ENCODE measurements at regions not wholly inside any gene's neighbourhood (a gene's known extent, or its start where the extent isn't known, plus 50 kb on each side); places are given as distances from the start of the nearest gene placed in this dataset.

DNA sequence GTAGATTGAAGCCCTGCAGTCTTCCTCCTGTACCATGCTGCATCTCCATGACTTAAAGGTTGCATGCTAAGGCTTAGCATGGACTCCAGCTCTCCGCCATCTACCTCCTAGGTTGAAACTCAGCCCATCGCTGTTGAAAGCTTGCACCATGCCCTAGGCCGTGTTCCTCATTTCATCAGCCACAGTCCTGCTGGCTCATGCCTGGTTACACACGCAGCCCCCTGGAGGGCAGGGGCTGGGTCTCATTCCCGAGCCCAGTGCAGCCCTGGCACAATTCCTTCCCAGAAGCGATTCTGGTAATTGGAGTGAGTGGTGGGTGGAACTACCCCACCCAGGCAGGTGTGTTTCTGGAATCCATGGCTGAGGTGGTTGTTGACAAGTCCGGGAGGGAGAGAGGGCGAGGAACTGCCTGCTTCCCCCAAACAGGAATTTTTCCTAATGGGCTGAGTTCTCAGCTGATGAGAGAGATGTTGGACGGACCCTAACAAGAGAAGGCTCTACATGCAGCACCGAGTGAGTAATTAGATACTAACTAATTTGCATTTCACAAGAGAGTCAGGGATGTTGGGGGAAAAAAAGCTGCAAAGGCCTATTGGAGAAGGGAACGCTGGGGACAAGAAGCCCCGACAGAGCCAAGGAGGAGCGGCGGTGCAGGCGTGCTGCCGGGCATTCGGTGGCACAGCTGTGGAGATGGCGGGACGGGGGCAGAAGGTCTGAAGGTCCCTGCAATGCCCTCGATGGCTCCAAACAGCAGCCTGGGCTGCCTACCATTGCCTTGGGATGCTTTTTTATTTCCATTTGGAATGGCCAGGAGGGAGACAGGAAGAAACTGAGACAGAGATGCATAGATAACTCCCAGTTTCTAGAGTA, 92.3 kb upstream of the TLE3 start:
- TF ChIP-seq POLR2A (IDR thresholded peaks at IDR 0.05): no peak
- TF ChIP-seq, protein P1, sequence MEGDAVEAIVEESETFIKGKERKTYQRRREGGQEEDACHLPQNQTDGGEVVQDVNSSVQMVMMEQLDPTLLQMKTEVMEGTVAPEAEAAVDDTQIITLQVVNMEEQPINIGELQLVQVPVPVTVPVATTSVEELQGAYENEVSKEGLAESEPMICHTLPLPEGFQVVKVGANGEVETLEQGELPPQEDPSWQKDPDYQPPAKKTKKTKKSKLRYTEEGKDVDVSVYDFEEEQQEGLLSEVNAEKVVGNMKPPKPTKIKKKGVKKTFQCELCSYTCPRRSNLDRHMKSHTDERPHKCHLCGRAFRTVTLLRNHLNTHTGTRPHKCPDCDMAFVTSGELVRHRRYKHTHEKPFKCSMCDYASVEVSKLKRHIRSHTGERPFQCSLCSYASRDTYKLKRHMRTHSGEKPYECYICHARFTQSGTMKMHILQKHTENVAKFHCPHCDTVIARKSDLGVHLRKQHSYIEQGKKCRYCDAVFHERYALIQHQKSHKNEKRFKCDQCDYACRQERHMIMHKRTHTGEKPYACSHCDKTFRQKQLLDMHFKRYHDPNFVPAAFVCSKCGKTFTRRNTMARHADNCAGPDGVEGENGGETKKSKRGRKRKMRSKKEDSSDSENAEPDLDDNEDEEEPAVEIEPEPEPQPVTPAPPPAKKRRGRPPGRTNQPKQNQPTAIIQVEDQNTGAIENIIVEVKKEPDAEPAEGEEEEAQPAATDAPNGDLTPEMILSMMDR (IDR thresholded peaks at IDR 0.05): no peak

Data from heart left ventricle (tissue), 13 donors.